ENCODE measurements at regions not wholly inside any gene's neighbourhood (a gene's known extent, or its start where the extent isn't known, plus 50 kb on each side); places are given as distances from the start of the nearest gene placed in this dataset.

DNA sequence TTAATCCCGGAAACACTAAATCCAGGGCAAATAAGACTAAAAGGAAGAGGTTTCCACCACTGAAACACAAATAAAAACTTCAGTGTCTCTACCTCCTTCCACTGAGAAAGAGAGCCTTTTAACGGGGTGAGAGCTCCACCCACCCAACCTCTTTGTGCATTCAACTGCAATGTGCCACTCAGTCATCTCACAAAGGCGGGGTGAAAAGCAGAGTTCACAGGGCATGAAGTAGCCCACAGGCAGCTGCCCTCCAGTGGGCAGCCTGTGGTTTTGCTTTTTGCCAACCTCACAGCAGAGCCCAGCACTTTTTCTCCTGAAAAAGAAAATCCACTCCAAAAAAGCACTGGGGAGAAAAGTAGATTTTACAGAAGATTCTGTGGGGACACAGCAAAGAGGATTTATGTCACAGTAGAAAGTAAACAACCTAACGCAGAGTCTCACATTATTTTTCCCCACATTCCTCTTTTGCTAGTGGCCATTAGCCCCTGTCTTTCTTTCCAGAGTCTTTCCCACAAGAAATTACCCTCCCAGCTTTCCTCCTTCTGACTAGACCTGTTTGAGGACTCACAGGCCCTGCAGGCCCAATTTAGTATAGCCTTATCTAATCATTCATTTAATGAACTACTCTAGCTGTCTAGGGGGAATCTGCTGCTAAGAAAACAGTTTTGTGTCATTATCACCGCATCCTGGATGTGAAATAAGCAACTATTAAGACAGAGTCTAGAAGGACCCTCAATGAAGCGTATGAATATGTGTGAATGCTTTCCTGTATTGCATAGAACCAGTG is 753.8 kb upstream of the FOXG1 start:
- POLR2A ChIA-PET: no interaction called here
- Mint-ChIP-seq H3K27me3 (ENCODE audit: insufficient read depth, unreplicated experiment) (no peaks in the 10 kb centered on the region), H3K4me3 (ENCODE audit: unreplicated experiment) (no peak overlapping the region), H3K27ac (ENCODE audit: unreplicated experiment) (no peak overlapping the region), H3K36me3 (ENCODE audit: insufficient read depth, unreplicated experiment) (no peaks in the 10 kb centered on the region), H3K4me1 (ENCODE audit: low read depth, unreplicated experiment) (no peaks in the 10 kb centered on the region), H3K9me3 (ENCODE audit: unreplicated experiment) (peaks cover 9% of the 10 kb centered on the region)
- Histone ChIP-seq H3K27me3 (replicated peaks; ENCODE audit: control insufficient read depth, insufficient read depth, low read length) (no peaks in the 10 kb centered on the region), H3K4me1 (no peaks in the 10 kb centered on the region), H3K9me3 (no peaks in the 10 kb centered on the region), H3K36me3 (ENCODE audit: control insufficient read depth, insufficient read depth, low read length) (no peaks in the 10 kb centered on the region), H3K4me3 (ENCODE audit: low read depth, low read length) (no peak overlapping the region)
- no peak for DNase-seq
- BruUV-seq (replicated peaks): no TSS peak
- intact Hi-C loops (cut with micrococcal nuclease; ENCODE audit: unreplicated experiment): no loop called here
- CTCF ChIA-PET: no interaction called here
- TF ChIP-seq CTCF (IDR thresholded peaks at IDR 0.05; ENCODE audit: insufficient read depth in 1 of 2, low read depth in 1 of 2, low read length in 1 of 2, severe bottlenecking in 1 of 2, unreplicated experiment in 1 of 2): no peak

GRCh38 chr14:28020112-28020511 is 746.5 kb upstream of the FOXG1 start:
- DNase-seq: no peak
- Histone ChIP-seq H3K4me3 (ENCODE audit: low read depth, low read length) (no peak overlapping the region), H3K36me3 (ENCODE audit: control insufficient read depth, insufficient read depth, low read length) (no peaks in the 10 kb centered on the region), H3K27me3 (replicated peaks; ENCODE audit: control insufficient read depth, insufficient read depth, low read length) (no peaks in the 10 kb centered on the region), H3K4me1 (no peaks in the 10 kb centered on the region), H3K9me3 (no peaks in the 10 kb centered on the region)
- H3K36me3 Mint-ChIP-seq (ENCODE audit: insufficient read depth, unreplicated experiment): no peaks in the 10 kb centered on the region
- BruUV-seq (replicated peaks): no TSS peak
- no peak for TF ChIP-seq CTCF (IDR thresholded peaks at IDR 0.05; ENCODE audit: insufficient read depth in 1 of 2, low read depth in 1 of 2, low read length in 1 of 2, severe bottlenecking in 1 of 2, unreplicated experiment in 1 of 2)
- no peak overlapping the region for H3K27ac Mint-ChIP-seq (ENCODE audit: unreplicated experiment)
- POLR2A ChIA-PET: no interaction called here
- H3K4me1 Mint-ChIP-seq (ENCODE audit: low read depth, unreplicated experiment): no peaks in the 10 kb centered on the region
- peaks cover 9% of the 10 kb centered on the region for H3K9me3 Mint-ChIP-seq (ENCODE audit: unreplicated experiment)
- CTCF ChIA-PET: no interaction called here
- peaks cover 6% of the 10 kb centered on the region for H3K27me3 Mint-ChIP-seq (ENCODE audit: insufficient read depth, unreplicated experiment)
- intact Hi-C loops (cut with micrococcal nuclease; ENCODE audit: unreplicated experiment): no loop called here
- no peak overlapping the region for H3K4me3 Mint-ChIP-seq (ENCODE audit: unreplicated experiment)

DNA sequence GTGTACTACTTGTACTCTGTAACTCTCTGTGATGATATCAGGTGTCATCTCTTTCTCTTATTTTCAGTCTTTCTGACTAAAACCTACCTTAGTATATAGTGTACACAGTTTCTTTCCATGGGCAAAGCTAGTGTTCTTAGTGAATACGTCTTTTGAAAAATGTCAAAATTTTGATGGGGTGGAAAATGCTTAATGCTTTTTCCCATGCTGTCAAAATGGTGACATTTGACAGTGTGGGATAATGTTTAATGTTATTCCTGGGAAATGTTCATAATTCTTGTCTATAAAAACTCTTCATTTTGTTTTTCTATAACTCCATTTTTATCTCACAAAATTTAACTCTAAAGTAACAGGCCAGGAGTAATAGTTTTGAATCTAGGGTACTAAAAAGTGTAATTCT is 742.7 kb upstream of the FOXG1 start:
- CTCF ChIA-PET: no interaction called here
- peaks cover 9% of the 10 kb centered on the region for H3K9me3 Mint-ChIP-seq (ENCODE audit: unreplicated experiment)
- no peaks in the 10 kb centered on the region for H3K36me3 Mint-ChIP-seq (ENCODE audit: insufficient read depth, unreplicated experiment)
- Histone ChIP-seq H3K9me3 (no peaks in the 10 kb centered on the region), H3K4me1 (no peaks in the 10 kb centered on the region), H3K27me3 (replicated peaks; ENCODE audit: control insufficient read depth, insufficient read depth, low read length) (no peaks in the 10 kb centered on the region), H3K36me3 (ENCODE audit: control insufficient read depth, insufficient read depth, low read length) (no peaks in the 10 kb centered on the region), H3K4me3 (ENCODE audit: low read depth, low read length) (no peak overlapping the region)
- H3K27ac Mint-ChIP-seq (ENCODE audit: unreplicated experiment): no peak overlapping the region
- H3K27me3 Mint-ChIP-seq (ENCODE audit: insufficient read depth, unreplicated experiment): peaks cover 14% of the 10 kb centered on the region
- no peak for TF ChIP-seq CTCF (IDR thresholded peaks at IDR 0.05; ENCODE audit: insufficient read depth in 1 of 2, low read depth in 1 of 2, low read length in 1 of 2, severe bottlenecking in 1 of 2, unreplicated experiment in 1 of 2)
- intact Hi-C loops (cut with micrococcal nuclease; ENCODE audit: unreplicated experiment): no loop called here
- no peak for DNase-seq
- no peaks in the 10 kb centered on the region for H3K4me1 Mint-ChIP-seq (ENCODE audit: low read depth, unreplicated experiment)
- no peak overlapping the region for H3K4me3 Mint-ChIP-seq (ENCODE audit: unreplicated experiment)
- POLR2A ChIA-PET: no interaction called here
- BruUV-seq (replicated peaks): no TSS peak

Data from Caco-2 (cell line).